Neuronal stem cell (in vitro differentiated cells): ENCODE measurements at regions not wholly inside any gene's neighbourhood (a gene's known extent, or its start where the extent isn't known, plus 50 kb on each side); places are given as distances from the start of the nearest gene placed in this dataset. TPM values are rescaled to one million over a fixed set of nuclear protein-coding genes. Genes with fewer than 3 reads are reported as not detected.

Experiments used
- DNase-seq: peaks from one replicate; pipeline ENCODE4 v3.0.0-alpha.2; 2013; ENCODE audit warnings: low spot score
- H2AFZ ChIP-seq: one replicate; pipeline ENCODE4 v1.6.1; 2013; ENCODE audit warnings: mild to moderate bottlenecking, low read length, inconsistent platforms
- H2AK5ac ChIP-seq: 2 replicates; pipeline ENCODE4 v1.6.1; 2013; ENCODE audit warnings: low read depth, mild to moderate bottlenecking, inconsistent platforms, low read length, moderate library complexity, mixed read lengths
- H2BK120ac ChIP-seq: 2 replicates; pipeline ENCODE4 v1.6.1; 2013; ENCODE audit warnings: low read depth, mild to moderate bottlenecking, inconsistent platforms, low read length, moderate library complexity, mixed read lengths
- H2BK12ac ChIP-seq: one replicate; pipeline ENCODE4 v1.6.1; 2013; ENCODE audit warnings: low read length, inconsistent platforms
- H2BK15ac ChIP-seq: 2 replicates; pipeline ENCODE4 v1.6.1; 2013; ENCODE audit warnings: mild to moderate bottlenecking, low read length, inconsistent platforms, mixed read lengths
- H2BK5ac ChIP-seq: one replicate; pipeline ENCODE4 v1.6.1; 2013; ENCODE audit warnings: inconsistent platforms, mild to moderate bottlenecking, low read length, moderate library complexity
- H3K14ac ChIP-seq: one replicate; pipeline ENCODE4 v1.6.1; 2013; ENCODE audit warnings: low read length, inconsistent platforms
- H3K18ac ChIP-seq: 2 replicates; pipeline ENCODE4 v1.6.1; 2013; ENCODE audit warnings: low read length, inconsistent platforms
- H3K23ac ChIP-seq: 2 replicates; pipeline ENCODE4 v1.6.1; 2013; ENCODE audit warnings: low read depth, mild to moderate bottlenecking, mixed read lengths, low read length, inconsistent platforms; ENCODE audit not compliant: poor library complexity
- H3K27ac ChIP-seq: replicated peaks from 3 replicates; pipeline ENCODE4 v1.5.1; 2013; ENCODE audit warnings: low read length, inconsistent platforms
- H3K27me3 ChIP-seq, 3 experiments: 2 replicates each; pipeline ENCODE4 v1.6.1; 2013; ENCODE audit warnings: low read length in 3 of 3, mild to moderate bottlenecking in 2 of 3, inconsistent platforms in 1 of 3, low read depth in 1 of 3, mixed read lengths in 1 of 3, moderate library complexity in 1 of 3; ENCODE audit not compliant: control insufficient read depth in 3 of 3, insufficient read depth in 3 of 3
- H3K36me3 ChIP-seq, 2 donors: replicated peaks in 1 of 2; 2 replicates each; pipeline ENCODE4 v1.6.1; 2013; ENCODE audit warnings: low read length in 2 of 2; ENCODE audit not compliant: control insufficient read depth in 2 of 2, insufficient read depth in 2 of 2
- H3K4ac ChIP-seq: 2 replicates; pipeline ENCODE4 v1.6.1; 2013; ENCODE audit warnings: inconsistent platforms, mild to moderate bottlenecking, low read length, moderate library complexity
- H3K4me1 ChIP-seq, 2 donors: 1 replicate in 1 of 2; 2 replicates in 1 of 2; pipeline ENCODE4 v1.6.1; 2013; ENCODE audit warnings: low read length in 2 of 2, low read depth in 1 of 2; ENCODE audit not compliant: control insufficient read depth in 2 of 2, insufficient read depth in 1 of 2
- H3K4me2 ChIP-seq: one replicate; pipeline ENCODE4 v1.6.1; 2013; ENCODE audit warnings: mild to moderate bottlenecking, low read length, inconsistent platforms; ENCODE audit not compliant: insufficient read depth, poor library complexity, severe bottlenecking
- H3K4me3 ChIP-seq, 2 donors: 2 replicates each; pipeline ENCODE4 v1.5.1; 2013; ENCODE audit warnings: low read length in 2 of 2, mild to moderate bottlenecking in 2 of 2, inconsistent platforms in 1 of 2, moderate library complexity in 1 of 2
- H3K79me1 ChIP-seq: one replicate; pipeline ENCODE4 v1.6.1; 2013; ENCODE audit warnings: low read depth, mild to moderate bottlenecking, inconsistent platforms, low read length, moderate library complexity
- H3K9ac ChIP-seq: one replicate; pipeline ENCODE4 v1.6.1; 2013; ENCODE audit warnings: mild to moderate bottlenecking, low read depth, low read length, inconsistent platforms; ENCODE audit not compliant: poor library complexity
- H3K9me3 ChIP-seq, 2 donors: replicated peaks in 1 of 2; 2 replicates each; pipeline versions ENCODE3 to v1.6.1; 2013; ENCODE audit warnings: low read length in 2 of 2, mild to moderate bottlenecking in 2 of 2, inconsistent platforms in 1 of 2, low read depth in 1 of 2, mixed read lengths in 1 of 2, moderate library complexity in 1 of 2; ENCODE audit not compliant: control insufficient read depth in 2 of 2, insufficient read depth in 1 of 2
- H4K8ac ChIP-seq: one replicate; pipeline ENCODE4 v1.6.1; 2013; ENCODE audit warnings: low read depth, mild to moderate bottlenecking, inconsistent platforms, low read length, moderate library complexity
- H4K91ac ChIP-seq: one replicate; pipeline ENCODE4 v1.6.1; 2013; ENCODE audit warnings: low read length, low read depth, mild to moderate bottlenecking, inconsistent platforms; ENCODE audit not compliant: poor library complexity
- WGBS, 2 donors: extraction: QIAGEN DNeasy Blood & Tissue Kit; methylation state at CpG; one replicate each; pipeline ENCODE4 v1.1.7; 2013; ENCODE audit warnings: missing lambda C conversion rate in 2 of 2, mixed read lengths in 1 of 2; ENCODE audit not compliant: insufficient read length in 2 of 2, insufficient replicate concordance in 1 of 2; ENCODE audit errors: extremely low coverage in 2 of 2; 5-methylcytosine and 5-hydroxymethylcytosine counted together
- small RNA-seq: library from polyadenylated mRNA; stranded (forward); fragments of <200 nt; extraction: miRNeasy Mini kit (QIAGEN cat#:217004); gene quantifications from one replicate; pipeline ENCODE3, GENCODE V24; 2013; ENCODE audit not compliant: insufficient read depth

DNA sequence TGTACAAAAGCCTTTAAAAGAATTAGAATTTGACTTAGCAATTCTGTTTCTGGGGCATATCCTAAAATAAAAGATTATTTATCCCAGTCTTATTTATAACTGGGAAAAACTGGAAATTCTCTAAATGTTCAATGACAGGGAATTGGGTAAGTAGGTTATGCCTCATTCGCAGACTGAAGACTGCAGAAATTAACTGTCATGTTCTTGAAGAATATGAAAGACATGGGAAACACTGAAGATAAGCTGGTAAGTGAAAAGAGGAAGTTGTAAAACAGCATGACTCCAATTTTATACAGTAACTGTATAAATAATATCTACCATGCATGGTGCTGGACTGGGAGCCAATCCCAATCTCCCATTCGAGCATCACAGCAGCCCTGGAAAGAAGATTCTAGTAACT, 50.6 kb upstream of the SLC2A1 start:
- WGBS, 2 donors: no CpG with 5 or more reads among the region's 2 CpGs
- H3K14ac ChIP-seq: no peak overlapping the region
- H2AK5ac ChIP-seq: no peak overlapping the region
- H2BK120ac ChIP-seq: no peak overlapping the region
- no peak overlapping the region for H3K4me2 ChIP-seq
- H3K4me3 ChIP-seq: no peak overlapping the region
- no peak overlapping the region for H2BK15ac ChIP-seq
- peak overlapping the region; percentile 90 for H3K27ac ChIP-seq
- no peak overlapping the region for H2BK5ac ChIP-seq
- H3K18ac ChIP-seq: no peak overlapping the region
- H2AFZ ChIP-seq: no peak overlapping the region
- peaks cover 2% of the 10 kb centered on the region for H3K79me1 ChIP-seq
- H4K91ac ChIP-seq: no peak overlapping the region
- no peaks in the 10 kb centered on the region for H3K27me3 ChIP-seq
- no peaks in the 10 kb centered on the region for H3K36me3 ChIP-seq
- no peak overlapping the region for H2BK12ac ChIP-seq
- DNase-seq: no peak
- no peak overlapping the region for H3K4ac ChIP-seq
- no peak overlapping the region for H4K8ac ChIP-seq
- no peaks in the 10 kb centered on the region for H3K9me3 ChIP-seq
- H3K4me1 ChIP-seq: peaks cover 32 to 42% of the 10 kb centered on the region in 2 donors
- no peak overlapping the region for H3K9ac ChIP-seq
- H3K23ac ChIP-seq: no peak overlapping the region

DNA sequence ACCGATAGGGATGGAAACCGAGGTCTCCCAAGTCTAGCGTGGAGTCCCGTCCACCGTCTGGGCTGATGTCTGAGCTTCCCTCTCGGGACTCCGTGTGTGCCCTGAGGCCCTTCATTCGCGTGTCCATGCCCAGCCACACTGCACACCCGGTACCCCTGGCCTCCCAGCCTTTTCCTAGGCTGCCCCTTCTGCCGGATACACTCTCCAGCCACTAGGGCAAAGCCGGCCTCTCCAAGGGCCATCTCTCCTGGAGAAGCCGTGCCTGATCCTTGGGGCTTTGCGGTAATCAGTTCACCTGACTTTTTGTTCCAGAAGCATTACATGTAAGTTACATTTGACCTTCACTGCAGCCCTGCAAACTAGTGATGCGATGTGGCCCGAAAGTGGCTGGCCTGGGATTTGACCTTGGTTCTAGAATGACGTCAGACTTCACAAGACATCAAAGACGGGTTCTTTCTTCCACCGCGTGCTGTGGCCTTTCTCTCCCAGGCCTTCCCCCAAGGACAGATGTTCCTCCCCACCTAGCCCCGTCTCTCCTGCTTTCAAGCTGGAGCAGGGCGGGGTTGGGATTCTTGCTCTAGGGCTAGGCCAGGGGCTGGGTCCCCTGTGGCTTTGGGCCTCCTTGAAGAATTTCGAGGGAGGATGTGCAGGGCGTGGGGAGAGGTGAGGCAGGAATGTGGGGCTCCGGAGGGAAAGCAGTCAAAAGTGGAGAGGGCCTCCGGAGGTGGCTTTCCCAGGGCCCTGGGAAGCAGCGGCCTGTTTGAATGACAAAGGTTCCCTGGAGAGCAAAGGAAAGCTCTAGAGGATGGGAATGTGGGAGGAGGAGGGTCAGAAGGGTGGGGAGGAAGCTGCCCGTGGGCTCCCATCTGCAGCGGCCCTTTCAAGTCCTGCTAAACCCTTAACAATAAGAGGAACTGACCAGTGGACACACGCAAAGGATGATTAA, 49.7 kb upstream of the SLC2A1 start:
- Histone ChIP-seq H2BK5ac (peak overlapping the region; percentile 99), H3K4me2 (peak overlapping the region; percentile 28), H2BK120ac (peak overlapping the region; percentile 99), H3K36me3 (no peaks in the 10 kb centered on the region), H3K9ac (peak overlapping the region; percentile 78), H3K14ac (peak overlapping the region; percentile 79), H3K4ac (peak overlapping the region; percentile 87), H4K91ac (peak overlapping the region; percentile 98), H3K23ac (peak overlapping the region; percentile 58), H3K4me1 (peaks cover 35 to 42% of the 10 kb centered on the region in 2 donors), H3K27me3 (no peaks in the 10 kb centered on the region), H2BK12ac (peak overlapping the region; percentile 92), H3K27ac (peak overlapping the region; percentile 99), H2AFZ (peak overlapping the region; percentile 62), H3K9me3 (no peaks in the 10 kb centered on the region), H2AK5ac (peak overlapping the region; percentile 95), H3K18ac (peak overlapping the region; percentile 99), H3K4me3 (peak overlapping the region in 1 of 2 donors; percentile 28), H3K79me1 (peaks cover 2% of the 10 kb centered on the region), H2BK15ac (peak overlapping the region; percentile 41), H4K8ac (no peak overlapping the region)
- peak; percentile 95 for DNase-seq
- WGBS, 2 donors: no CpG with 5 or more reads among the region's 30 CpGs

Small RNA genes lying in the stretch of these regions (small RNA-seq; reads per million reads assigned to genes)
- gene RF00026: not detected
